ENCODE measurements at regions not wholly inside any gene's neighbourhood (a gene's known extent, or its start where the extent isn't known, plus 50 kb on each side); places are given as distances from the start of the nearest gene placed in this dataset.
"Not testable (repeated sequence)": the region's sequence is repeated elsewhere in the genome, so short reads cannot be mapped to it uniquely, and the experiment has no call there.

GRCh38 chr12:97985834-97986233 lies 523.2 kb downstream of the RMST start:
- Histone ChIP-seq H3K27me3 (ENCODE audit: insufficient read depth, insufficient read length) (no peaks in the 10 kb centered on the region), H3K9ac (ENCODE audit: insufficient read length, low read depth) (no peak overlapping the region), H3K4me3 (ENCODE audit: insufficient read length, low read depth) (no peak overlapping the region), H3K9me3 (ENCODE audit: insufficient read depth, low read length) (no peaks in the 10 kb centered on the region), H3K4me1 (ENCODE audit: insufficient read depth, insufficient read length) (no peaks in the 10 kb centered on the region), H3K36me3 (ENCODE audit: insufficient read depth, insufficient read length, low read length) (no peaks in the 10 kb centered on the region)
- TF ChIP-seq YY1 (IDR thresholded peaks at IDR 0.05; ENCODE audit: insufficient read depth, insufficient read length) (no peak), SUZ12 (IDR thresholded peaks at IDR 0.05; ENCODE audit: extremely low read depth, insufficient read depth, insufficient read length) (no peak), ZNF274 (IDR thresholded peaks at IDR 0.05; ENCODE audit: low read depth, low read length) (no peak)
- DNase-seq (ENCODE audit: low read depth, low spot score) = no peak

GRCh38 chr12:97988588-97988987 lies 526.0 kb downstream of the RMST start:
- not testable (repeated sequence) for H3K27me3 ChIP-seq (ENCODE audit: insufficient read depth, insufficient read length); DNase-seq (ENCODE audit: low read depth, low spot score); H3K4me1 ChIP-seq (ENCODE audit: insufficient read depth, insufficient read length); H3K4me3 ChIP-seq (ENCODE audit: insufficient read length, low read depth); H3K9ac ChIP-seq (ENCODE audit: insufficient read length, low read depth); H3K9me3 ChIP-seq (ENCODE audit: insufficient read depth, low read length); H3K36me3 ChIP-seq (ENCODE audit: insufficient read depth, insufficient read length, low read length)

GRCh38 chr12:97989366-97989940 lies 525.9 kb upstream of the TMPO start:
- H3K4me1 ChIP-seq (ENCODE audit: insufficient read depth, insufficient read length) = no peaks in the 10 kb centered on the region
- no peaks in the 10 kb centered on the region for H3K27me3 ChIP-seq (ENCODE audit: insufficient read depth, insufficient read length)
- no peak overlapping the region for H3K4me3 ChIP-seq (ENCODE audit: insufficient read length, low read depth)
- DNase-seq (ENCODE audit: low read depth, low spot score) = no peak
- H3K36me3 ChIP-seq (ENCODE audit: insufficient read depth, insufficient read length, low read length) = no peaks in the 10 kb centered on the region
- no peaks in the 10 kb centered on the region for H3K9me3 ChIP-seq (ENCODE audit: insufficient read depth, low read length)
- TF ChIP-seq YY1 (IDR thresholded peaks at IDR 0.05; ENCODE audit: insufficient read depth, insufficient read length) (no peak), ZNF274 (IDR thresholded peaks at IDR 0.05; ENCODE audit: low read depth, low read length) (no peak), SUZ12 (IDR thresholded peaks at IDR 0.05; ENCODE audit: extremely low read depth, insufficient read depth, insufficient read length) (no peak)
- H3K9ac ChIP-seq (ENCODE audit: insufficient read length, low read depth) = no peak overlapping the region

- Histone ChIP-seq H3K27me3 (ENCODE audit: insufficient read depth, insufficient read length) (no peaks in the 10 kb centered on the region), H3K36me3 (ENCODE audit: insufficient read depth, insufficient read length, low read length) (no peaks in the 10 kb centered on the region), H3K4me3 (ENCODE audit: insufficient read length, low read depth) (no peak overlapping the region), H3K4me1 (ENCODE audit: insufficient read depth, insufficient read length) (no peaks in the 10 kb centered on the region), H3K9ac (ENCODE audit: insufficient read length, low read depth) (no peak overlapping the region), H3K9me3 (ENCODE audit: insufficient read depth, low read length) (no peaks in the 10 kb centered on the region)
- DNase-seq (ENCODE audit: low read depth, low spot score) = no peak
- TF ChIP-seq YY1 (IDR thresholded peaks at IDR 0.05; ENCODE audit: insufficient read depth, insufficient read length) (no peak), ZNF274 (IDR thresholded peaks at IDR 0.05; ENCODE audit: low read depth, low read length) (no peak), SUZ12 (IDR thresholded peaks at IDR 0.05; ENCODE audit: extremely low read depth, insufficient read depth, insufficient read length) (no peak)
Observed at GRCh38 chr12:97994746-97995484, 520.5 kb upstream of the TMPO start.

- no peak for DNase-seq (ENCODE audit: low read depth, low spot score)
- no peaks in the 10 kb centered on the region for H3K9me3 ChIP-seq (ENCODE audit: insufficient read depth, low read length)
- H3K27me3 ChIP-seq (ENCODE audit: insufficient read depth, insufficient read length) = no peaks in the 10 kb centered on the region
- no peaks in the 10 kb centered on the region for H3K36me3 ChIP-seq (ENCODE audit: insufficient read depth, insufficient read length, low read length)
- TF ChIP-seq SUZ12 (IDR thresholded peaks at IDR 0.05; ENCODE audit: extremely low read depth, insufficient read depth, insufficient read length) = no peak
- no peak for TF ChIP-seq YY1 (IDR thresholded peaks at IDR 0.05; ENCODE audit: insufficient read depth, insufficient read length)
- no peak for TF ChIP-seq ZNF274 (IDR thresholded peaks at IDR 0.05; ENCODE audit: low read depth, low read length)
- no peak overlapping the region for H3K4me3 ChIP-seq (ENCODE audit: insufficient read length, low read depth)
- no peak overlapping the region for H3K9ac ChIP-seq (ENCODE audit: insufficient read length, low read depth)
- H3K4me1 ChIP-seq (ENCODE audit: insufficient read depth, insufficient read length) = no peaks in the 10 kb centered on the region
Observed at GRCh38 chr12:97995559-97995958, 519.8 kb upstream of the TMPO start.

GRCh38 chr12:98001430-98001829 lies 514.0 kb upstream of the TMPO start:
- TF ChIP-seq YY1 (IDR thresholded peaks at IDR 0.05; ENCODE audit: insufficient read depth, insufficient read length) = no peak
- no peak for TF ChIP-seq ZNF274 (IDR thresholded peaks at IDR 0.05; ENCODE audit: low read depth, low read length)
- H3K4me1 ChIP-seq (ENCODE audit: insufficient read depth, insufficient read length) = no peaks in the 10 kb centered on the region
- no peak for DNase-seq (ENCODE audit: low read depth, low spot score)
- no peak overlapping the region for H3K9ac ChIP-seq (ENCODE audit: insufficient read length, low read depth)
- H3K36me3 ChIP-seq (ENCODE audit: insufficient read depth, insufficient read length, low read length) = no peaks in the 10 kb centered on the region
- H3K27me3 ChIP-seq (ENCODE audit: insufficient read depth, insufficient read length) = no peaks in the 10 kb centered on the region
- no peaks in the 10 kb centered on the region for H3K9me3 ChIP-seq (ENCODE audit: insufficient read depth, low read length)
- no peak overlapping the region for H3K4me3 ChIP-seq (ENCODE audit: insufficient read length, low read depth)

- TF ChIP-seq ZNF274 (IDR thresholded peaks at IDR 0.05; ENCODE audit: low read depth, low read length) = no peak
- TF ChIP-seq SUZ12 (IDR thresholded peaks at IDR 0.05; ENCODE audit: extremely low read depth, insufficient read depth, insufficient read length) = no peak
- no peak for TF ChIP-seq YY1 (IDR thresholded peaks at IDR 0.05; ENCODE audit: insufficient read depth, insufficient read length)
Observed at GRCh38 chr12:98002887-98003493, 512.4 kb upstream of the TMPO start.

More at GRCh38 chr12:98002887-98003493, 512.4 kb upstream of the TMPO start:
- Histone ChIP-seq H3K9ac (ENCODE audit: insufficient read length, low read depth) (no peak overlapping the region), H3K9me3 (ENCODE audit: insufficient read depth, low read length) (no peaks in the 10 kb centered on the region), H3K4me3 (ENCODE audit: insufficient read length, low read depth) (no peak overlapping the region), H3K27me3 (ENCODE audit: insufficient read depth, insufficient read length) (no peaks in the 10 kb centered on the region), H3K4me1 (ENCODE audit: insufficient read depth, insufficient read length) (no peaks in the 10 kb centered on the region), H3K36me3 (ENCODE audit: insufficient read depth, insufficient read length, low read length) (no peaks in the 10 kb centered on the region)
- peak; percentile 74 for DNase-seq (ENCODE audit: low read depth, low spot score)

Data from NT2/D1 (cell line).